Activated CD4-positive, alpha-beta T cell treated with anti-CD3 and anti-CD28 coated beads, Interleukin-2, Interleukin-6, amounts not matched to agents 100 ng/mL and 50 ng/mL, durations not matched to agents 16 hours and 8 hours (primary cell): ENCODE measurements at regions not wholly inside any gene's neighbourhood (a gene's known extent, or its start where the extent isn't known, plus 50 kb on each side); places are given as distances from the start of the nearest gene placed in this dataset.

Experiments
- DNase-seq: peaks from one replicate; pipeline ENCODE4 v3.0.0-alpha.2; 2020

- DNase-seq, result no peak
Measured at GRCh38 chr17:68740555-68741447, 139.6 kb upstream of the FAM20A start.

DNA sequence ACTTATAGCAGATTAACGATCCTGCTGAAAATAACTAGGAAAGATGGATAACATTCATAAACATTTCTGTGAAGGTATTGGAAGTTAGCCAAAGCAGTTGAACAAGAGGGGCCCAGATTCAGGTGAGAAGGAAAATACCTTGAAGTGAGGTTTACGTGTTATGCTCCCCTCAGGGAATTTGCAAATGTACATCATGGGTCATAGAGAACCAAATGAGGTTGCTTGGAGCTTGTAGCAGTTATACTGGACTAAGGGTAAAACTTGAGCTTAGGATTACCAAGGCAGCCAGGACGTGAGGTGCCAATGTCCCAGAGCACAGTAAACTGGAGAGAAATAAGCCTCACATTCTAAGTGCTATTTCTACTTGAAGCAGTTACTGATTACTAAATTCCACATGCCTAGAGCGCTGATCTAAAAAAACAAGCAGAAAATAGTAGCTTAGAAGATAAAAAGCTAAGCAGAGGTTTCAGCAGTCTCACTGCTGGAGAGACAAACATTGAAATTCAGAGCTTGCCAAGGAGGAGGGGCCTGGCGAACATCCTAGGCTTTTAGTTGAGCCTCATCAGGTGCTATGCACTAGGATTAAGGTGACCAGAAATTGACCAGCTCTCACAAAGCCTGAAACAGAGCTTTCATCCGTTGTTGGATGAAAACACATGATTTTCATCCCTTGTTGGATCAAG is 136.7 kb upstream of the FAM20A start:
- DNase-seq, result no peak

GRCh38 chr17:68734931-68735330 is 133.8 kb upstream of the FAM20A start:
- DNase-seq, result no peak

DNA sequence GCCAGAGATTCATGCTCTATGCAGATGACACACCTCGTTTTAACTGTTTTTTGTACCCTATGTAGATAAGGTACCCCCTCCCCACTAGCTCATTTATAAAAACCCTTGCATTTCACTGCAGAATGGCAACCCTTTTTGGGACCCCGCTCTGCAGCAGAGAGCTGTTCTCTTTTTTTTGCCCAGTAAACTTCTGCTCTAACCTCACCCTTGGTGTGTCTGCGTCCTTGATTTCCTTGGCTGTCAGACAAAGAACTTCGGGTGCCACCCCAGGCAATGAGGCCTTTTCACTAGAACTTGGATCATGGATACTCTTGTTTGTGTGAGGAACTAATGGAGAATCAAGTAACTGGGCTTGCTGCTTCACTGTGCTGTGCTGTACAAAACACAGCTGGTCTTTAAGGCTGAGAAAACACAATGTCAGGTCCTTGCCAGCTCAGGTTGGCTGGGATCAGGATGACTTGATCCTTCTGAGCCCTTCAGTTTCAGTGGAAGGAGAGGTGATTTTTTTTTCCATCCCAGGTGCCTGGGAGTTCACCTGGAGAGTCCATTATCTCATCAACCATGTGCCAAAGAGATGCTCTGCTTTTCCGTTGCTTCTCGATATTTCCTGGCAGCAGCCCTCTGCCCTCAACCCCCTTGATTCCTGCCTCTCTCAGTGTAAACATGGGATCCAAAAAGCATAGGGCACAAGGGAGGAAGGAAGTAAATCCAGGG is 133.2 kb upstream of the FAM20A start:
- no peak for DNase-seq

DNA sequence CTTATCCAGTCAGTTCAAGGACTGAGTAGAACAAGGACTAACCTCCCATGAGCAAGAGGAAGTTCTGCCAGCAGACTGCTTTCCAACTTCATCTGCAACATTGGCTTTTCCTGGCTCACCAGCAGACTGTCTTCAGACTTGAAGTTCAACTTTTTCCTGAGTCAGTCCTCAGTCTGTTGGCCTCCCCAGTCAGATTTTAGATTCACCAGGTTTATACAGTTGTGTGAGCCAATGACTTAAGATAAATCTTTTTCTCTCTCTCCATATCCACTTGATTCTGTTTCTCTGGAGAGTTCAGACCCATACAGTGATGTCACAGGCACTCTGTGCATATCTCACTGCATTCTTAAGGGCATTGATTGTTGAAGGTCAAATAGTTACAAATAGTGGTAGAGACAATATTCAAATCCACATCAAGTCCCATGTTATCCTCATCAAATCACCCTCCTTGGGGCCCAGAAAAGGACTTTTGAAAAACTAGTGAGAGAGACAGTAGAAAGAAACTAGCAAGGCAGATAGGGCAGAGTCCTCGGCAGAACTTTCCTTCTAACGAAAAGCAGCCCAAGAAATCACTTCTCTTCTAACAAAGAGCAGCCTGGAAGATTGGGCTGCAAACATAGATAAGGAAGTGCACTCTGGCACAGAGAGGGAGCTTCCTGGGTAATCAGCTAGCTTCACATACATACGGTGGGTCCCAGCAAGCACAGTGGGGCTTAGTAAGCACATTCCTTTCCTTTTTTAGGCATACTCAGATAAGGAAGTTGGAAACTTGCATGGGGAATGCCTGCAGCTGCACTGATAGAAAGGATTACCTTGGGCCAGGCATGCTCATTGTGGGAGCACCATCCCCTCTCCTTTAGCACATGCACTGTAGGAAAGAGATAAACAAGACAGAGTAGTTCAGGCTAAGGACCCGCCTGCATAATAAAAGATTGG is 132.3 kb upstream of the FAM20A start:
- DNase-seq, result no peak

DNA sequence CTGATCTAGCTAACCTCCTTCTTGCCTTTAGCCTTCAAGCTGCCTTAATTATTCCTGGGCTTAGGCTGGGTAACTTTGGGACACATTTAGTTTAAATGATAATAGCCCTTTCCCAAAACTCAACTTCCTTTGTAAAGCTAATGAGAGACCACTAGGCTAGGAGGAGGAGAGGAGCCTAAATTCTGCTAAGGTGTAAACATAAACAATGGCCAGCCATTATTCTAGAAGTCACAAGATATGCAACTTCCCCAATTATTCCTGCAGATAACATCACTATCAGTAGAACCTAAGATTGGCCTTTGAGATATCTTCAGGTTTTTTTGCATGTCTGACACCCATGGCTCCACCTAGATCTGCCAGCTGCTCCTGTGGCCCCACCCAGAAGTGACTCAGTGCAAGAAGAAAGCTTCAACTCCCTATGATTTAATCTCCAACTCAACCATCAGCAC is 131.2 kb upstream of the FAM20A start:
- DNase-seq, result no peak

DNA sequence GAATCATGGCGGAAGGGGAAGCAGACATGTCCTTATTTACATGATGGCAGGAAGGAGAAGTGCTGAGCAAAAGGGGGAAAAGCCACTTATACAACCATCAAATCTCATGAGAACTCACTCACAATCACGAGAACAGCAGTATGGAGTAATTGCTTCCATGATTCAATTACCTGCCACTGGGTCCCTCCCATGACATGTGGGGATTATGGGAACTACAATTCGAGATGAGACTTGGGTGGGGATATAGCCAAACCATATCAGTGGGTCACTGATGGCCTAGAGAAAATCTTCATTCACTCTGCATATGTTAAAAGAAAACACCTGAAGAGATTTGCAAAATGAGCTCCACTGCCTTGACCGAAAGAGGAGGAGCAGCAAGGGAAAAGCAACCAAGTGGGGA is 130.3 kb upstream of the FAM20A start:
- DNase-seq, result no peak

DNA sequence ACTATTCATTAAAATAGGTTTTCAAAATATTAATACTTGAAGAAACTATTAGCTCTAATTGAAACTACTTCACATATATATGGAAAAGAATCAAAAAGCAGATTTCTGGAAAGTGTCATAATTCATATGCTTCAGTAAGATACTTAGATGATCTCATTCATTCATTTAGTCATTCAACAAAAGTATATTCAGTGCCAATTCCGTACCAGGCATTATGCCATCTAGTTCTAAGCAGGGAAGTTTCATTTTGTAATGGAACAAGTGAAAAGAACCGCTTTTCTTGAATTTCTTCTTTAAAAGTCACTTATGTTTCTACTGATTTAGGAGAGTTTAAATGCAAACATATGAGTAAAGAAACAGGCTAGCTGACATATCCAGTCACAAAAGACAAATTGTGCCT is 118.3 kb upstream of the FAM20A start:
- DNase-seq, result no peak

- no peak for DNase-seq
Measured at GRCh38 chr17:68718926-68719325, 117.8 kb upstream of the FAM20A start.

GRCh38 chr17:68718465-68718864 is 117.3 kb upstream of the FAM20A start:
- no peak for DNase-seq

- DNase-seq, result no peak
Measured at GRCh38 chr17:68714676-68715075, 113.5 kb upstream of the FAM20A start.

GRCh38 chr17:68711858-68712257 is 110.7 kb upstream of the FAM20A start:
- no peak for DNase-seq

DNA sequence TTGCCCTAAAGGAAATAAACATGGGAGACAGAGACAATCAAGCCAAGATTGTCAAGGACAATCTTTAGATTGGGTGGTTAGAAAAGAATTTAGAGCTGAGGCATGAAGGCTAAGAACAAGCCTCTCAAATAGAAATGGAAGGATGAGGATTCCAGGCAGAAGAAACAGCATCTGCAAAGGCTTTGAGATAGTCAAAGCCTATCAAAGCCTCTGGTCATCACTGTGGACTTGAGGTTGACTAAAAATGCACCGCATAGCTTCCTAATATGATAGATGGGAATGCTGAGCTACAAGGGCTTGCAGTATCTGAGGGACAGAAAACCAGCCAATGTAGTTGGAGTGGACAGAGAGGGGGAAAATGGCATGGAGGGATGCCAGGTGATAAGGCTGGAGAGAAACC is 109.8 kb upstream of the FAM20A start:
- DNase-seq, result no peak

DNA sequence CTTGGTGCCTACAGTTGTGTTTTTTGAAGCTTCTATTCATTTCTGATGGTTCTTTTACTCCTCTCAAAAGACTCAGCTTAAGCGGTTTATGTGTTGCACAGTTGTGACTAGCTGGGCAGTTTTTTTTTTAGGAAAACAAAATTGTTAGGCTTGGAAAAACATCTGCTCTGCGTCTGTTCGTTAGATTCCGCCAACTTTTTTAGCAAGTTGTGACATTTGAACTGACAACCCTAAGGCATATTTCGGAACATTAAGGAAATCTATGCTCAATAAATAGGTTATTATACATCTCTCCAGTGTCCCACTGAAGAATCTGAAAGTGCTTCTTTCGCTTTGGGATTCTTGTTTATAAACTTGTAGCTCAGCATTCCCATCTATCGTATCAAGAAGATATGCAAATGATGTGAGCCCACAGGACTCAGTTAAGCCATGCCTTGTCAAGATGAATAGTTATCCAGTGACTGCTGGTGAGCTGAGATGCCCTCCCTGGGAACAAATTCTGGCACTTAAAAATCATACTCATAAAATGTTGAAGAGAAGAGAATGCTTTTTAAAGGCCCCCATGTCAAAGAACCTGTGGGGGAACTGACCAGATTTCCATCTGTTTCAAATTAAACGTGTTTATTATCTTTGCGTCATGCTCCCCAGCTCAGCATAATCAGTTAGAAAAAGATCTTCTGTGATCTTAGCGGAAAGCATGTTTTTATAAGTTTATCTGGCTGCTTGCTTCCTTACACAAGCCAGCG is 109.0 kb upstream of the FAM20A start:
- DNase-seq, result no peak

- no peak for DNase-seq
Measured at GRCh38 chr17:68709461-68709860, 108.3 kb upstream of the FAM20A start.

DNA sequence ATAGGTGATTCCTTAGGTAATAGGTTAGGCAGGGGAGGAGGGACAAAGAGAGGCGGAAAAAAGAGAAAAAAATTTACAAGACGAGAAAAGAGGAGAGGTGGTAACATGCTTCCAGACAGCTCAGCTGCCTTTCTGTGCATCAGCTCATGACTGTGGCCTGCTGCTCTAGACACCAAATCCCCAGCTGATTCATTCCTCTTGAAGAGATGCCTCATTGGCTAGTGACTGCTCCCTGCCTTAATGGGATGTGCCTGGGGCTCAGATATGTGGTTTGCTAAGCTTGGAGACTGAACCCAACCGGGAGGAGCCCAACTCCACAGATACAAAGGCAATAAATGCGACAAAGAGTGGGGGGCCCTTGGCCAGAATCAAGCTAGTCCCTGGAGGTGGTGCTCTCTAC is 105.9 kb upstream of the FAM20A start:
- DNase-seq, result no peak

GRCh38 chr17:68706356-68706920 is 105.3 kb upstream of the FAM20A start:
- no peak for DNase-seq

DNA sequence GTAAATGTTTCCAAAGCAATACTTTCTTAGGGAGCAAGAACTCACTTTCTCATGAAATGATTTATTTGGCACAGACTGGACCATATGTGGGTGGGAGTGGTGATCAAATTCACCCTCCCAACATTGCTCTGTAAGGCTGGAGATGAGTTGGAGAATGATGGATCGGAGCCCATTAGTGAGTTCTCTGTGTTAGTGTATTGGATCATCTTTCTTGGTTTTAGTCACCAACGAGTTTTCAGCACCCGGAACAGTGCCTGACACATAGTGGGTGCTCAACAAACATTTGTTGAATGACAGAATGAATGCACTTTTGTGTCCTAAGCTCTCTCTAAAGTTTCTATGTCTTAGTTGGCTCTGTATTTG is 104.5 kb upstream of the FAM20A start:
- DNase-seq, result no peak

DNA sequence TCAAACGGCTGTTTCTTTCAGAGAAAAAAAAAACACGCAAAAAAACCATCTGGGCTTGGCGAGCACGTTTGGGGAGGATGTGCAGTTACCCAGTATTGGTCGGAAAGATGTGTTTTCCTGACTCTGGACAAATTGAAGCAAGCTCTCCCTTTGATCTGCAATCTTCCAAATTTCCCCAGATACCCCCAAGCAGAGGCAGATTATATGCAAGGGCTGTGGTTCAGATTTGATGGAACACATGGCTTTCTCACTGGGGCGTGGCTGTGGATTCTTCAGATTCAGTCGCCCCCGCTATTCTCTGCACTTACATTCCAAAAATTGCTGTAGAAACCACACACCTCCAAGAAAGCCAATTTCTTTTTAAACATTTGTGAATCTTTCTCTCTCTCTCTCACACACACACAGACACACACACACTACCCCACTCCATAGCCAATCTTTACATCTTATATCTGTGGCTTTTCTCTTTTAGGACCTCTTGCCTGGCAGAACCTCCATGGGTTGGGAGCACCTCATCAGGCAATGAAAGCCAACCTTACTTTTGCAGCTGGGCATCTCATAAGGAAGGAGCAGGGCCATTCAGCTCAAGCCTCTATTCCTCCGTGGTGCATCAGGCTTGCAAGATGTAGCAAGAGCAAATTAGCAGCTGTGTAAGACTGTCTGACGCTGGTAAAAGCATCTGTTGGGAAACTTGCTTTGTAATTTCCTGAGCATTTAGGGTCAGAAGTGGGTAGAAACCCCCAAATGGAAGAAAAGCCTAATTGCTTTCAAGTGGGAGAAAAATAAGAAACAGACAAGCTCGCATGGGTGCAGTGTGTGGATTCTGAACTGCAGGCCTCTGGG is 103.9 kb upstream of the FAM20A start:
- DNase-seq, result no peak

DNA sequence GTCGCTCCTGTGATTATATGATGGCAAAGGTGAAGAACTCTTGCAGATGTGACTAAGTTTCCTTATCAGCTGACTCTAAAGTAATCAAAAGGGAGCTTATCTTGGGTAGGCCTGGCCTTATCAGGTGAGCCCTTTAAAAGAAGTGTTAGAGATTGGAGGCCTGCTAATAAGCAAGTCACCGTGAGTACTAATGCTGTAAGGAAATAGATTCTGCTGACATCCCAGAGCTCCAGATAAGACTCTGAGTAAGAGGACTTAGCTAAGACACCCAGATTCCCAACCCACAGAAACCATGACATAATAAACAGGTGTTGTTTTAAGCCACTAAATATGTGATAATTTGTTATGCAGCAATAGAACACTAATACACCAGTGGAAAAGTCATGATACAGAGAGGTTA is 99.9 kb upstream of the FAM20A start:
- no peak for DNase-seq

DNA sequence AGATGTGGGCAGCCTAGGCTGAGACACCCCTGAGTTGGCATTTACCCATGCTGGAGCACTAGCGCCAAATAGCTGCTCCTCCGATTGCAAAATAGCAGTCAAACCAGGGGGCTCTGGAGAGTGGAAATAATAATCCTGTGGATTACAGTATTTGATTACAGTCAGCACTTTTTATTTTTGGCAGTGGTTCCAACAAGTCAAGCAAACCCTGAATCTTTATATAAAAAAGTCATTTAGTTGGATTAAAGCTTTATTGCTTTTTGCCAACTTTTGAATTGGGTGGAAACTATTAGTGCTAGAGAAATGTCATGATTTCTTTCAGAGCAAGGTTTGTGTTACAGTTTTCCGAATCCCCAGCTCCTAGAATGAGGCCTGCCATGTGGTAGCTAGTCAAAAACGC is 99.3 kb upstream of the FAM20A start:
- DNase-seq, result no peak
